ENCODE measurements at regions not wholly inside any gene's neighbourhood (a gene's known extent, or its start where the extent isn't known, plus 50 kb on each side); places are given as distances from the start of the nearest gene placed in this dataset.

DNA sequence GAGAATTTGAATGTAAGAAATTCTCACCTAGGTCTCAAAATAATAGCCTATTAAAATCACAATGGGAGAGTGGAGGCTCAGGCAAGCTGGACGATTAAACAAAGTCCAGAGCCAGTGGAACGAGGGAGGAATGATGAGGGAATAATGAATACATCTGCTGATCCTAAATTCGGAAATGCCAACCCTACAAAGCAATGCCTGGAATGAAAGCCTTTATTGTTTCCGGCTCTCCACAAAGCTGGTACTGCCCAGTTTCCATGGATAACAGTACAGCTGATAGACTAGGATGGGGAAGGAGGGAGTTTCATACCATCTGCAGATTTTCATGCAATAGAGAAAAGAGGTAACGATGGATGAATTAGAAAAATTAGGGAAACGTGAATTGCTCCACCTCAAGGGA, 356.1 kb downstream of the CBLN4 start:
- TF ChIP-seq, protein P1, sequence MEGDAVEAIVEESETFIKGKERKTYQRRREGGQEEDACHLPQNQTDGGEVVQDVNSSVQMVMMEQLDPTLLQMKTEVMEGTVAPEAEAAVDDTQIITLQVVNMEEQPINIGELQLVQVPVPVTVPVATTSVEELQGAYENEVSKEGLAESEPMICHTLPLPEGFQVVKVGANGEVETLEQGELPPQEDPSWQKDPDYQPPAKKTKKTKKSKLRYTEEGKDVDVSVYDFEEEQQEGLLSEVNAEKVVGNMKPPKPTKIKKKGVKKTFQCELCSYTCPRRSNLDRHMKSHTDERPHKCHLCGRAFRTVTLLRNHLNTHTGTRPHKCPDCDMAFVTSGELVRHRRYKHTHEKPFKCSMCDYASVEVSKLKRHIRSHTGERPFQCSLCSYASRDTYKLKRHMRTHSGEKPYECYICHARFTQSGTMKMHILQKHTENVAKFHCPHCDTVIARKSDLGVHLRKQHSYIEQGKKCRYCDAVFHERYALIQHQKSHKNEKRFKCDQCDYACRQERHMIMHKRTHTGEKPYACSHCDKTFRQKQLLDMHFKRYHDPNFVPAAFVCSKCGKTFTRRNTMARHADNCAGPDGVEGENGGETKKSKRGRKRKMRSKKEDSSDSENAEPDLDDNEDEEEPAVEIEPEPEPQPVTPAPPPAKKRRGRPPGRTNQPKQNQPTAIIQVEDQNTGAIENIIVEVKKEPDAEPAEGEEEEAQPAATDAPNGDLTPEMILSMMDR (IDR thresholded peaks at IDR 0.05; ENCODE audit: poor library complexity): no peak
- no peak for TF ChIP-seq EZH2 (IDR thresholded peaks at IDR 0.05; ENCODE audit: borderline replicate concordance)
